Coronary artery (tissue), 2 donors: ENCODE measurements at regions not wholly inside any gene's neighbourhood (a gene's known extent, or its start where the extent isn't known, plus 50 kb on each side); places are given as distances from the start of the nearest gene placed in this dataset.

Experiments used
- DNase-seq: peaks from one replicate; pipeline ENCODE4 v3.0.0-alpha.2; 2017; ENCODE audit warnings: low spot score
- H3K27ac ChIP-seq, 2 donors: fragments of 200-600 bp; sonication (generic); one replicate each; pipeline ENCODE4 v1.5.1; 2016 to 2019
- H3K4me3 ChIP-seq: fragments of 200-600 bp; sonication (generic); 2 replicates; pipeline ENCODE4 v1.5.1; 2016; ENCODE audit warnings: mild to moderate bottlenecking, moderate library complexity
- CTCF ChIP-seq: fragments of 200-600 bp; sonication (generic); IDR thresholded peaks from one replicate; pipeline ENCODE4 v1.5.1; 2019; ENCODE audit warnings: antibody characterized with exemption

- TF ChIP-seq CTCF = no peak
Observed at GRCh38 chr22:19593991-19594569, 69.9 kb upstream of the CLDN5 start.

GRCh38 chr22:19595532-19595931 lies 71.3 kb upstream of the CLDN5 start:
- TF ChIP-seq CTCF = no peak
- H3K27ac ChIP-seq = no peak overlapping the region
- no peak for DNase-seq
- no peak overlapping the region for H3K4me3 ChIP-seq

More at GRCh38 chr22:19593991-19594569, 69.9 kb upstream of the CLDN5 start:
- no peak overlapping the region for H3K27ac ChIP-seq
- no peak for DNase-seq
- no peak overlapping the region for H3K4me3 ChIP-seq

- no peak overlapping the region for H3K4me3 ChIP-seq
- H3K27ac ChIP-seq = no peak overlapping the region
- no peak for TF ChIP-seq CTCF
- DNase-seq = no peak
Observed at GRCh38 chr22:19596680-19597398, 72.6 kb upstream of the CLDN5 start.

GRCh38 chr22:19597399-19597735 lies 73.2 kb upstream of the CLDN5 start:
- Histone ChIP-seq H3K27ac (no peak overlapping the region), H3K4me3 (no peak overlapping the region)
- no peak for DNase-seq
- TF ChIP-seq CTCF = no peak

GRCh38 chr22:19598054-19598855 lies 74.0 kb upstream of the CLDN5 start:
- no peak overlapping the region for H3K27ac ChIP-seq
- TF ChIP-seq CTCF = no peak
- H3K4me3 ChIP-seq = no peak overlapping the region
- no peak for DNase-seq

GRCh38 chr22:19599004-19599403 lies 74.8 kb upstream of the CLDN5 start:
- no peak for DNase-seq
- no peak overlapping the region for H3K4me3 ChIP-seq
- no peak for TF ChIP-seq CTCF
- H3K27ac ChIP-seq = no peak overlapping the region
